ENCODE measurements at regions not wholly inside any gene's neighbourhood (a gene's known extent, or its start where the extent isn't known, plus 50 kb on each side); places are given as distances from the start of the nearest gene placed in this dataset.
"Not testable (repeated sequence)": the region's sequence is repeated elsewhere in the genome, so short reads cannot be mapped to it uniquely, and the experiment has no call there.

GRCh38 chr9:38253200-38253599, 139.3 kb upstream of the ALDH1B1 start:
- no peak for DNase-seq

- DNase-seq = peak; percentile 87
Measured at GRCh38 chr9:38251036-38251860, 141.3 kb upstream of the ALDH1B1 start.

GRCh38 chr9:38250279-38251035, 142.0 kb upstream of the ALDH1B1 start:
- DNase-seq = no peak

GRCh38 chr9:38249587-38250210, 142.8 kb upstream of the ALDH1B1 start:
- no peak for DNase-seq

- DNase-seq = no peak
Measured at GRCh38 chr9:38249049-38249448, 143.5 kb upstream of the ALDH1B1 start.

GRCh38 chr9:38246833-38247232, 145.7 kb upstream of the ALDH1B1 start:
- DNase-seq = no peak

GRCh38 chr9:38244971-38245370, 147.5 kb upstream of the ALDH1B1 start:
- no peak for DNase-seq

- DNase-seq = no peak
Measured at GRCh38 chr9:38243993-38244392, 148.5 kb upstream of the ALDH1B1 start.

GRCh38 chr9:38242151-38242550, 150.4 kb upstream of the ALDH1B1 start:
- DNase-seq = not testable (repeated sequence)

GRCh38 chr9:38240051-38240450, 152.5 kb upstream of the ALDH1B1 start:
- no peak for DNase-seq

GRCh38 chr9:38235244-38235643, 157.3 kb upstream of the ALDH1B1 start:
- DNase-seq = no peak

- no peak for DNase-seq
Measured at GRCh38 chr9:38234479-38235170, 157.9 kb upstream of the ALDH1B1 start.

GRCh38 chr9:38233796-38234355, 158.6 kb upstream of the ALDH1B1 start:
- no peak for DNase-seq

GRCh38 chr9:38233343-38233742, 159.2 kb upstream of the ALDH1B1 start:
- peak; percentile 95 for DNase-seq

- no peak for DNase-seq
Measured at GRCh38 chr9:38232895-38233294, 159.6 kb upstream of the ALDH1B1 start.

GRCh38 chr9:38229504-38230155, 160.6 kb upstream of the SHB start:
- DNase-seq = no peak

- no peak for DNase-seq
Measured at GRCh38 chr9:38229104-38229500, 160.1 kb upstream of the SHB start.

- DNase-seq = peak; percentile 73
Measured at GRCh38 chr9:38228331-38229103, 159.5 kb upstream of the SHB start.

- DNase-seq = peak; percentile 40
Measured at GRCh38 chr9:38227656-38228055, 158.6 kb upstream of the SHB start.

GRCh38 chr9:38227061-38227540, 158.1 kb upstream of the SHB start:
- DNase-seq = peak; percentile 75

- DNase-seq = peak; percentile 43
Measured at GRCh38 chr9:38226491-38226951, 157.5 kb upstream of the SHB start.

All from NCI-H1694 (cell line).